HG02970 (cell line): ENCODE measurements at regions not wholly inside any gene's neighbourhood (a gene's known extent, or its start where the extent isn't known, plus 50 kb on each side); places are given as distances from the start of the nearest gene placed in this dataset.
"Not testable (repeated sequence)": the region's sequence is repeated elsewhere in the genome, so short reads cannot be mapped to it uniquely, and the experiment has no call there.

Experiments used
- ATAC-seq: cut with Tn5 transposase; IDR thresholded peaks from one replicate; pipeline ENCODE4 v1.9.1; 2021; ENCODE audit warnings: mild to moderate bottlenecking, moderate library complexity, moderate number of reproducible peaks; ENCODE audit not compliant: unreplicated experiment, low FRiP score

DNA sequence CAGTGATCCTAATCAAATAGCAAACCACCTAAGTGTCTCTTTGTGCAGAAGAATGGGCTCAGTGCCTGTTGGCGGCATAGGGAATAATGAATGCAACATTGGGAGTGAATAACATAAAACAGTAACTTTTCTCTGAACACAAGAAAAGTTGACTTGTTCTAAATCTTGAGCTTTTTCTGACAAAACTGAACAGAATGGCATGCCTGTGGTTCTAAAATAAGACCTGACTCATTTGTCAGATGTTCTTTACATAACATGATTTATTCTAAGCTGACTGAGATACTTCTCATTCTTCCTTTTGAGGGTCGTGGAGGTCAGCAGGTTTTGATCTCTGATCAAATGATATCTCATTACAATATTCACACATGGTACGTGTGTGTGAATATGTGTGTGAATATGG lies 165.4 kb upstream of the WDR1 start:
- no peak for ATAC-seq

DNA sequence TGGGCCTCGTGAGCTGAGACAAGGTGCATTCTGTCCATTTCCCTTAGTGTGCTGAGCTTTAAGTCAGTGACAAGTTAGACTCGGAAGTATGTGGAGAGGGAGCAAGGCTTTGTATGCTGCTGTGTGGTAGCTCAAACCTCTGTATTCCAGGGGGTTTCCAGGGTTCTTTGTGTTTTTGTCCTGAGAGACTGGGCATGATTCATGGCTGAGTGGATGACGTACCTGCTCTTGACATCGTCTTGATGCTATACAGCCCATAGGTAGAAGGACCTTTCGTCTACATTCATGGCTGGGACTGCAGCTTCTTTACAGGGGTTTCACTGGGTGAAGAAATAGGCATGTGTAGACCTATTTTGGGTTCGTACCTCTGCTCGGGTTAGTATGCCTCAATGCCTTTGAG lies 162.7 kb upstream of the WDR1 start:
- ATAC-seq = no peak

DNA sequence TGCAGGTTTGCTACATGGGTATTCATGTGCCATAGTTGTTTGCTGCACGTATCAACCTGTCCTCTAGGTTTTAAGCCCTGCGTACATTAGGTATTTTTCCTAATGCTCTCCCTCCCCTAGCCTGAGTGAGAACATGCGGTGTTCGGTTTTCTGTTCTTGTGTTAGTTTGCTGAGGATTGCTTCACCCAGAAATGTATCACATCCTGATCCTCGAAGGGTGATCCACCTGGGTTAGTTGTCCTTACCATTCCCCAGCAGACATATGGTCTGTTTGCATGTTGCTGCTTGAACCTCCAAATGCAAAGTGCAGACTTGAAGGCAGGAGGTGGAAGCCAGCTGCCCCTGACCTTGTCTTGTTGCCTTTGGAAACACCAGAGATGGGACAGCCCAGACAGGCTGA lies 161.5 kb upstream of the WDR1 start:
- ATAC-seq = no peak

DNA sequence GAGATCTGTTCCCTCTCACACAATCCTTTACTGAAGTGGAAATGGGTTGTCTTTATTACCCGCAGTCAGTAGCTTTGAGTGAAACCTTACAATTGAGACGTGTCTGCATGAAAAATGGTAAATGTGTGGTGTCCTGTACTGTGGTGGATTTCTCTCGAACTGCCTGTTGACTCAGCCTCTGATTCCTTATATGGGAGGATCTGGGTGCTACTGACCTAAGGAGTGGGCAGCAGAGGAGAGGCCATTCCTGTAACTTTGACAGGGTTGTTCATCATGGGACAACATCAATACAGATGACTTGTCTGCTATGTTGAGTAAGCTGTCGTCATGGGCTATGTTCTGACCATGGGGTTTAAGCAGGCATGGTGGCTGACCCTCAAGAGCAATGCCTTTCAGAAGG lies 159.6 kb upstream of the WDR1 start:
- no peak for ATAC-seq

DNA sequence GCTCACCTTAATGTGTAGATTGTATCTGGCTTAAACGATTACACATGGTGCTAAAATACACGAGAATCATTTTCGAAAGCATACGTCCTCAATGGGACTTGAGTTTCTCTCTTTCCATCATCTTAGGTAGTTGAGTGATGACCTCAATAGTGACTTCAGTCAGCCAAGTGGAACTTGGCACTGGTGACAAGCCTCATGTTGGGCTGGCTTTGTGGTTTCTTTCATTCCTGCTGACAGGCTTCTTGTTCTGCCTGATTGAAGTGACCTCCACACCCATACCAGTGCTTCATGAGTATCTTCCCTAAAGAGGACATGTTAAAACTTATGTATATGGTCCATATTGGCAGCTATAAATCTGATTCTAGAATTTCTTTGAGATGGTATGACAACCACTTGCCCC lies 159.1 kb upstream of the WDR1 start:
- no peak for ATAC-seq

DNA sequence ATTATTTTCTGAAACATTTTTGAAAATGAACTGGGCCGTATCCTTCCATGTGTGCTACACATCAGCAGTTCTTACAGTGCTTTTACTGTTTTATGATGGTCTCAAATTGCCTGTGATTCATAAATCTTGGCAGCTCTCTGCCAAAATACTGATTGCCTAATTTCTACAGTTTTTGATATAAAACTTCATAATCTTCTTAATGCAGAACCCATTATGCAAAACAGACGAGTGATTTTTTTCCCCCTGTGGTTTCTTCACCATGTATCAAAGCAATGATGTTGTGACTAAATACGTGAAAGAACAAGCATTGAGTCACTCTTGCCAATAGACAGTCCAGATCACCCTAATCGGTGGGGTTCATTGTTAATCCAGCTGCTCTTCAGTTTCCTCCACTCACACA lies 156.4 kb upstream of the WDR1 start:
- no peak for ATAC-seq

DNA sequence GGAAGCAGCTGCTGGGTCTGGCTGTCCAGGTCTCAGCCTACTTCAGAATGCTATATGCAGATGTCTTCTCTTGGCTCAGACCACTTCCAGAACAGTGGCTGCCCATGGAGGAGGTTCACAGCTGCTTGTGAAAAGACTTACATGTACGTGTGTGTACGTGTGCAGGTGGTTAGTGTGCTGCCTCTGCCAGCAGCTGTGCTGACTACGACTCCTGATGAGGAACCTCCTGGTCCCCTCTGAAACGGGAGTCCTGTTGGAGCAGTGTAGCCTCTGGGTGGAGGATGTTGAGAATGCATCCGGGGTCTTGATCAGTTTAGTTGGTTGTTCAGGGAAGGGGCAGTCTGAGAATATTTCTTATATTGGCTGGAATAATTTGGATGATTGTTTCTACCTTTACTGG lies 155.9 kb upstream of the WDR1 start:
- ATAC-seq = no peak

DNA sequence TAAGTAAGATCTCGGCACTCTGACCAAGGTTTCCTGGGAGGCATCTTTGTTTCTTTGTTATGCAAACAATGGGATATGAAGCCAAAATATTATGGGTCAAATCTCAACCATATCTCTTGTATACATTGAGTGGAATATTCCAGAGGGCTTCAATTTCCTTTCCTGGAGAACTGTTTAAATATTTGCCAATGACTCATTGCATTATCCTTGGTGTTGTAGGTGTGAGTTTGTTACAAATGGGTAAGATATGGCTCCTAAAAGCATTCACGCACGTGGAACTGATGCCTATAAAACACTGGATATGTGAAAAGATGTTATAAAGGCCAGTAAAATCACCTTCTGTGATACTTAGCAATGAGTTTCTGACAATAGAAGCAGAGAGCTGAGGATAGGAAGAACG lies 150.5 kb upstream of the WDR1 start:
- ATAC-seq = no peak

DNA sequence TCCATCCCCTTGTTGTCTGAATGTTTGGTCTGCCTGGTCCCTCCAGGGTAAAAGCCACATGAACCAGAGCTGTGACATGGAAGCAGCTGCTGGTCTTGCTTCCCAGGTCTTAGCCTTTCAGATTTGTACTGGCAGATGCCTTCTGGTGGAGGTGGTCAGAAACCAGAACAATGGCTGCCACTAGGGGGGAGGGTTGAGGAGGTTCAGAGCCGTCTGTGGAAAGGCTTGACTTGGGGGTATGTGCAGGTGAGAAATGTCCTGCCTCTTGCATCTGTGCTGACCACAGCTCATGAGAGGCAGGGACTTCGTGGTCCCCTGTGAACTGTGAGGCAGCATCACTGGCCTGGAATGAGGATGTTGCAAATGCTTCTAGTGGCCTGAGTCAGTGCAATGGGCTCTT lies 144.2 kb upstream of the WDR1 start:
- ATAC-seq = no peak

DNA sequence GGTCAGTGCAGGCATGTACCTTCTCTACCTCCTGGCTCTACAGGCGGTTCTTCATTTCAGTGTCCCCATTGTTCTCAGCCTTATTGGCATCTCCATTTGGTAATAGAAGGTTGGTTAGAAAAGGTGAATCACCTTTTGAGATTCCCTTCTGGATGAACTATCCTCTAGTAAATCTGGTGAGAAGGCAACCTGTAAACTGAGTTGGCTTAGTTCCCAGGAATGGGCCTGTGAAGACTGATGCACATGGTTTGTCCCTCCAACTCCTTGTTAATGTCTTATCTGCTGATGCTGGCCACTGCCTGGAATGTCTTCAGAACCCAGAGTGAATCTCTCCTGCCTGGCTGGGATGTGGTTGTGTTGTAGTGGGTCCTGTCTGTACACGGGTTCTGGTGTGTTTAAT lies 143.4 kb upstream of the WDR1 start:
- no peak for ATAC-seq

DNA sequence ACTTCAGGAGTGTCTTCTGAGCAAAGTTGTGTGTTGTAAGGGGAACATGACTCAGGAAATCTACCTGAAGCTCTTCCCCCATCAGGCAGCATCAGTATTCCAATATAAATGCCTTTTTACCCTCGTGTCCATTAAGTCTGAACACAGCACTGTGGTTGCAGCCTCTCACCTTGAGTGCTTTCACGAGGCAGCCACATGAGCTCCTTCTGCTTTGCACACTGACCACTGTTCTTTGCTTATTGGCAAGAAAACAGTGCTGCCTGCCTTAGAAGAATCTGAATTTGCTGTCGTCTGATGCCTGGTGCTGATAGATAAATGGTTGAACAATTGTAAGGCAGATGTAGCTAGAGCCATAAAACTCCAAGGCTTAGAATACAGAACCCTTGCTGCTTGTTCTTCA lies 139.6 kb upstream of the WDR1 start:
- ATAC-seq = no peak

DNA sequence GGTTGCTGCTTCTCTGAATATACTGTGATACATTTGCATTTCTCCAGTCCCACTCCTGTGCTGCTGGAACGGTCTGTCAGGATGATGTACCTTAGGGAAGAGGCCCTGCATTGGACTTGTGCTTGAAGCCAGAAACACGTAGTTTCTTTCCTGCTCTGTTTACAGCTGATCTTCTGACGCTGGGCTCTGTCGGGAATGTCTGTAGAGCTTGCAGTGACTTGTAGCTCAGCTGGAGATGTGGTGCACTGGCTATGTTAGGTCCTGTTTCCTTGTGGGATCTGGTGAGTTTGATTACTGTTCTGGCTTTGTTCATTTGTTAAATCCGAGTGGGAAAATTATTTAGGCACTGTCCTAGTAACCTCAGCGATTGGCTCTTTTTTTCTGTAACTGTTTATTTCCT lies 137.2 kb upstream of the WDR1 start:
- no peak for ATAC-seq

DNA sequence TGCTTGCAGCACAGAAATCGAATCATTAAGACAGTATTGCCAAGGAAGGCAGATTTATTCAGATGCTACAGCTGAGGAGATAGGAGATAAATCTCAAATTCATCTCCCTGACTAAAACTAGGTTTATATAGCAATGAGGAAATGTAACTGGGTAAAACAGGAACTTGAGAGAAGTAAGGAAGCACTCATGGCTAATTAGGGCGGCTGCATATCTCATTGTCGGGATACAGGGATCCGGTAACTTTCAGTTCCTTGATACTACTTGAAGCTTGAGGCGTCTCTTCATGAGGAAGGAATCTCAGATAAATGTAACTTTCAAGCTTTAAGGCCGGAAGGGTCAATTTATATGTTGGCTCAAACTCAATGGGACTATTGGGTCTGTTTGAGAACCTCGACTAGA lies 129.2 kb upstream of the WDR1 start:
- ATAC-seq = no peak

DNA sequence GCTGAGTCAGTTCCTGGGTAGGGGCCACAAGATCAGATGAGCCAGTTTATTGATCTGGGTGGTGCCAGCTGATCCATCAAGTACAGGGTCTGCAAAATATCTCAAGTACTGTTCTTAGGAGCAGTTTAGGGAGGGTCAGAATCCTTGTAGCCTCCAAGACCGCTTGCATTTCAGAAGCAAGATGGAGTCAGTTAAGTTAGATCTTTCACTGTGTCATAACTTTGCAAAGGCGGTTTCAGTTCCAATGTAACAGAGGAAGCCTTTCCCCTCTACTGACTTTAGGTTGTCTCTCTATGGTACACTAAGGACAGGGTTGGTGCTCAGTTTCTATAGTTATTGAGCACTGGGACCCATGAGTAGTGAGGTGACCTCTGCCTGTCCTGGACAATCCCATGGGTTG lies 127.3 kb upstream of the WDR1 start:
- no peak for ATAC-seq

DNA sequence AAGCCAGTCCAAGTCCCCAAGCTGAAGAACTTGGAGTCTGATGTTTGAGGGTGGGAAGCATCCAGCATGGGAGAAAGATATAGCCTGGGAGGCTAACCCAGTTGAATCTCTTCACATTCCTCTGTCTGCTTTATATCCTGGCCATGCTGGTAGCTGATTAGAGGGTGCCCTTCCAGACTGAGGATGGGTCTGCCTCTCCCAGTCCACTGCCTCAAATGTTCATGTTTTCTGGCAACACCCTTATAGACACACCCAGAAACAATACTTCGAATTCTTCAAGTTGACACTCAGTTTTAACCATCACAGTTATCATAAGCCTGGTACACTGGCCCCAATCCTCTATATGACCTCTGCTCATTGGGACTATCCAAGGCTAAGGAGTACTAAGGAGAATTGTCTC lies 124.1 kb upstream of the WDR1 start:
- no peak for ATAC-seq

DNA sequence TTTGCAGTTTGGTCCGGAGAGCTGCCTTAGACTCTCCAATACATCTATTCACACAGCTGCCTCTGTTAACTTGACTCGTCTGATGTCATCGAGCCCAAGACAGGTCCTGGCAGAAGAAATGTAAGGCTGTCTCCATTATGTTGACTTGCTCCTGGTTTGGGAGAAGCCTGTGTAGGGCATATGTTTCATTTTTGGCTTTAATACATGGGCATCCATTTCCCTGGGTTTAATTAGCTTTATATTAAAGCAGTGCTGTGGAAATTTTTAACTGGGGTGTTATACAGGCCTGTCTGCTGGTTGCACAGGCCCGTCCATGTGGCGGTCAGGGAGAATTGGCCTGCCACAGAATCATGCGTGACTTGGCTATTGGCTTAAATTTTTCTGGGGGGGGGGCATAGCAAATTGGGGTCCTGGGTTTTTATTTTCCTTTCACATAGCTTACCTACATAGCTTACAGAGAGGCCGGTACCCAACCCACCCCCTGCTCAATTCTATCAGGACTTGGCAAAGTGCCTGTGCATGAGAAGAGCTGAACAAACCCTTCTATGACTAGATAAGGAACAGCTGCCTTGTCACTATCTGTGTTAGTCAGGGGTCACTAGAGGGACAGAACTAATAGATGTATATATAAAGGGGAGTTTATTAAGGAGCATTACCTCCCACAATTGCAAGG lies 123.5 kb upstream of the WDR1 start:
- ATAC-seq = no peak

DNA sequence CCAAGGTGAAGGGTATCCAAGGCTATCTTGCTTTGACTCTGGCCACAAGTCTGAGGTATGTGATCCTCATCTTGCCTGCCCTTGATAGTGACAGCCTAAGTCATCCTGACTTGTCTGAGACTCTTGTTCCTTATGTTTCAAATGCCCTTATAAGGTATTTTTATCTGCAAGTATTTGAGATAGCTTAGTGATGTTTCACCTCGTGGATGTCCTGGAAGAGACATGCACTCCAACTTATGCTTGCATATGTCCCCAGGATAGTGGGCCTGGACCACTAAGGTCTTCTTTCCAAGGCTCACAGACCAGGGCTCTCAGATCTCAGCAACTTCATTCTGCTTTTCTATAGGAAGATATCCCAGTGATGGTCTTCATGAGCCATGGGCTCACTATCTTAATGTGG lies 120.5 kb upstream of the WDR1 start:
- ATAC-seq = no peak

DNA sequence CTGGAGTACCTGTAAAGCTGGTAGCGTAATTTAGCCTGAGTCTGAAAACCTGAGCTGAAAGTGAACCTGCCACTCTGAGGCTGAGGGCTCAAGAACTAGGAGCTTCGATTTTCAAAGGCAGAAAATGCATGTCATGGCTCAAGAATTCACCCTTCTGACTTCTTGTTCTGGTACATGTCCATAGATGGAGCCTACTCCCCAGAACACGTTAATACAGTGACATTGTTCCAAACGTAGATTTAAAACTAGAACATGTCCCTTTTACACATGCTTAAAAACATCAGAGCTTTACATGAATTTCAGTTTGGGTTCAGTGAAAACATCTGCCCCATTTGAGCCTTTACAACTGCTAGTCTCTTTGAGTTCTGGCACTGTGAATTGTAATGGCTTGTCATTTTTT lies 115.5 kb upstream of the WDR1 start:
- ATAC-seq = no peak

DNA sequence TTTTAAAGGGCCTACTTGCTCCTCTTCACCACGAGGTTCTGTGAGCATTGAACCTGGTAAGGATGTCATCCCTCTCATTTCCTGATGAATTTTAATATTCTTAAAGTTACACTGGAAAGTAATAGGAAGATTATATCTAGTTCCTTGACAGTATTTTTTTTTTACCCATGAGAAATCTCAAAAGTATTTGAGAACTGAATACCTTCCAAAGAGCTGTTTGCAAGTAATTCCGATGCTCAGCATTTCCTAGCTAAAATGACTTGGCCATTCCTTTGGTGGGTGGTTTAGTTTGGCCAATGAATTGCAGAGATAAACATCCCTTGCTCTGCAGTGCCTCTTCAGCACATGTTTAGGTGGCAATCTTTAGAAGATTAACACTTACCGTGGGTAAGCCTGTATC lies 110.2 kb upstream of the WDR1 start:
- no peak for ATAC-seq

DNA sequence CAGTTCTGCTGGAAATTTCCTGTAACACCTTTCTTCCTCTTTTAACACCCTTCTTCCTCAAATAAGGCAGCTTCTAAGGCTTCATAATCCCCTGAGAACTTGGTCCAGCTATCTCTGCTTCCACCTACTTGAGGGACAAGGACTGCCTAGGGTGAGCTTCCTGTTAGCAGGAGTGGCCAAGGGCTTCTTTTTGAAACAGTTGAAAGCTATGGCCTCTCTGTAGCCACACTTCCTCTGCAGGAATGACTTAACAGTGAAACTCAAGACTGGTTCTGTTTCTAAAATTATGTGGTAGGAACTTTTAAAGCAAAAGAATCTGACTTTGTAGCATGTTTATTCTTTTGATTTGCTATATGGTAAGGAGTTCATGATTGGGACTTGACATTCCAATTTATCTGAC lies 108.5 kb upstream of the WDR1 start:
- ATAC-seq = no peak

DNA sequence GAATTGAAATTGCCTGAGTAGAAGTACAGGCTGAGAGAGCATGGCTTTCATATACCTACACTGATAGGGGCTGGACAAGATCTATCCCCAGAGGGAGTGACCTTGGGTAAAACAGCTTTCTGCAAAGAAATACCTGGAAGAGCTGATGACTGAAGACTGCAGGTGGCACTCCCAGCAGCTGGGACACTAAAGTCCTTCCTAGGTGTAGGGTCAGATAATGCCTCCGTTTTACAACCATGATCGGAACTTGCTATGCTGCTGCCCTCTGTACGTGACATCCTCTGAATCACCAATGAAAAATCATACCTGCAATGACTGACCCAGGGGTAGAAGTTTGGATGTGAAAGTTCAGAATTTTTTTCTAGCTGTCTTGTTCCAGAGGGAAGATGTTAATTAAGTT lies 107.2 kb upstream of the WDR1 start:
- ATAC-seq = no peak

DNA sequence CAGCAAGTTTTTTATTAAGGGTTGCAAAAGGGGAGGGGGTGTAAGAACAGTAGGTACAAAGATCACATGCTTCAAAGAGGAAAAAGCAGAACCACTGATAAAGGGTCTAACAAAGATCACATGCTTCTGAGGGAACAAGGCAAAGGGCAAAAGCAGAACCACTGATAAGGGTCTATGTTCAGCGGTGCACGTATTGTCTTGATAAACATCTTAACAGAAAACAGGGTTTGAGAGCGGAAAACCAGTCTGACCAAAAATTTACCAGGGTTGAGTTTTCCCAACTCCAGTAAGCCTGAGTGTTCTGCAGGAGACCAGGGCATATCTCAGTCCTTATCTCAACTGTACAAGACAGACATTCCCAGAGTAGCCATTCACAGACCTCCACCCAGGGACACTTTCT lies 96.9 kb upstream of the WDR1 start:
- ATAC-seq = not testable (repeated sequence)

DNA sequence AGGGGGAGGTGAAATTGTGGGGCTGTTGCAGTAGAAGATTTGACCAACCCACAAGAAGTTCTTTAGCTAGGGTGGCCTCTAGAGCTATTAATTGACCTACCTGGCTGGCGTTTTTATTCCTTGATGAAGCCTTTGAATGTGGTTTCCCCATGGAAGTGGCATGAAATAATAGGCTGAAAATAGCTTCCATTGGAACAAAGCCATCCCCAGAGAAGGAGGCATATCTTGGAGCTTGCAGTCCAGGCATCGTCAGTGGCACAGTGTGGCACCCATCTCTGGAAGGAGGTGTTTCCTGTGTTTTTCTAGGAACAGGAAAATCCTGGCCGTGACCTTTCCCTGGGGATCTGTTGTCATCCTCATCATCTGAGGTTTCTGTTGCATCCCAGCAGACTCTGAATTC lies 96.3 kb upstream of the WDR1 start:
- ATAC-seq = no peak
